Choroid plexus epithelial cell (primary cell): ENCODE measurements at regions not wholly inside any gene's neighbourhood (a gene's known extent, or its start where the extent isn't known, plus 50 kb on each side); places are given as distances from the start of the nearest gene placed in this dataset.
"Not testable (repeated sequence)": the region's sequence is repeated elsewhere in the genome, so short reads cannot be mapped to it uniquely, and the experiment has no call there.

Experiments used
- DNase-seq: peaks from one replicate; pipeline ENCODE4 v3.0.0-alpha.2; 2010; ENCODE audit warnings: low read depth
- H3K4me3 ChIP-seq: 2 replicates; pipeline ENCODE4 v1.5.1; 2011; ENCODE audit warnings: low read depth, mild to moderate bottlenecking, control low read depth, low read length, moderate library complexity
- TF ChIP-seq, protein P1 (sequence below): conservative IDR thresholded peaks from 2 replicates; pipeline ENCODE4 v1.5.1; 2011; ENCODE audit warnings: low read depth, mild to moderate bottlenecking, control low read depth, inconsistent platforms, low read length, moderate library complexity

DNA sequence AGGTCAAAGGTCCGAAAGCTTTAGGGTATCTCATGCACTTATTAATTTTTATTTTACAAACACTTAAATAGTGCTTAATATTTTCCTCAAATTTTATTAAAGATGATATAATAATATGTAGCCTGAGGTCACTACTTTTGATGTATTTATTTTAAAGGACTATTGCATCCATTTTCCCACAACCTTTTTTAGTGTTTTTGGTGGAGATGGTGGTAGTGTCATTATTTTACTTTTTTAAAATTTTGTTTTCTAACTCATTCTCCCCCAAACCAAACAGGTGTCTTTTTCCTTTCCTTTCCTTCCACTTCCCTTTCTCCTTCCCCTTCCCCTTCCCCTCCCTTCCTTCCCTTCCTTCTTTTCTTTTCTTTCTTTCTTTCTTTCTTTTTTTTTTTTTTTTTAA lies 328.6 kb downstream of the CYLC2 start:
- no peak for DNase-seq
- no peak overlapping the region for H3K4me3 ChIP-seq
- TF ChIP-seq, protein P1, sequence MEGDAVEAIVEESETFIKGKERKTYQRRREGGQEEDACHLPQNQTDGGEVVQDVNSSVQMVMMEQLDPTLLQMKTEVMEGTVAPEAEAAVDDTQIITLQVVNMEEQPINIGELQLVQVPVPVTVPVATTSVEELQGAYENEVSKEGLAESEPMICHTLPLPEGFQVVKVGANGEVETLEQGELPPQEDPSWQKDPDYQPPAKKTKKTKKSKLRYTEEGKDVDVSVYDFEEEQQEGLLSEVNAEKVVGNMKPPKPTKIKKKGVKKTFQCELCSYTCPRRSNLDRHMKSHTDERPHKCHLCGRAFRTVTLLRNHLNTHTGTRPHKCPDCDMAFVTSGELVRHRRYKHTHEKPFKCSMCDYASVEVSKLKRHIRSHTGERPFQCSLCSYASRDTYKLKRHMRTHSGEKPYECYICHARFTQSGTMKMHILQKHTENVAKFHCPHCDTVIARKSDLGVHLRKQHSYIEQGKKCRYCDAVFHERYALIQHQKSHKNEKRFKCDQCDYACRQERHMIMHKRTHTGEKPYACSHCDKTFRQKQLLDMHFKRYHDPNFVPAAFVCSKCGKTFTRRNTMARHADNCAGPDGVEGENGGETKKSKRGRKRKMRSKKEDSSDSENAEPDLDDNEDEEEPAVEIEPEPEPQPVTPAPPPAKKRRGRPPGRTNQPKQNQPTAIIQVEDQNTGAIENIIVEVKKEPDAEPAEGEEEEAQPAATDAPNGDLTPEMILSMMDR = no peak

DNA sequence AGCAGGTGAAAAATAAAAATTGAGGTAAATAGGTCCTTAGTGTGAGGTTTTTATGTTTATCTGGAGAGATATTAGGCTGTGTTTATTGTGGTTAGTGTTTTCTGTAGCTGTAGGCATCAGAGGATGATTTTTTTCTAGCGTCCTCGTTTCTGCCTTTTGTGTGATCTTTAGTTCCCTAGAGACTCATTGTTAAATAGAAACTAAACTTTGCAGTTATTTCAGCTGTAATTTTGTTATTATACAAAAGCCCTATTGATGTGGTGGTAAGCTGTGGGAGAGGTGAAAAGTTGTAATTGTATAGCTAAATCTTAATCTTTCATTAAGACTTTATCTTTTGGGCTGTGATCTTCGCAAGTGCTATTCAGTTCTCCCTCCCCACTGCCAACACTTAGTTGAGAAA lies 340.3 kb downstream of the CYLC2 start:
- H3K4me3 ChIP-seq = no peak overlapping the region
- DNase-seq = no peak
- TF ChIP-seq, protein P1 = no peak

DNA sequence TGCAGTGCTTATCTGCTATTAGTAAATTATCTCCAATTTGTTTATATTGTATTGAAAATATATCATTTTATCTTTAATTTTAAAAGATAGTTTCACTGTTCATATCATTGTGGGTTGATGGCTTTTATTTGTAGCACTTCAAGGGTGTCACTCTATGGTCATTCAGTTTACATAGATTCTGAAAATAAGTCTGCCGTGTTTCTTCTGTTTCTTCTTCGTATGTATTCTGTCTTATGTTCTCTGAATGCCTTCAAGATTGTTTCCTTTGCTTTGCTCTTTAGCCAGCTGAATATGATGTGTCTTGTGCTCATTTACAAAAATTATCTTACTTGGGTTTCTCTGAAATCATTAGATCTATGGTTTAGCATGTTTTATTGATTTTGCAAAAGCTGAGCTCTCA lies 359.9 kb downstream of the CYLC2 start:
- TF ChIP-seq, protein P1 = no peak
- H3K4me3 ChIP-seq = no peak overlapping the region

DNA sequence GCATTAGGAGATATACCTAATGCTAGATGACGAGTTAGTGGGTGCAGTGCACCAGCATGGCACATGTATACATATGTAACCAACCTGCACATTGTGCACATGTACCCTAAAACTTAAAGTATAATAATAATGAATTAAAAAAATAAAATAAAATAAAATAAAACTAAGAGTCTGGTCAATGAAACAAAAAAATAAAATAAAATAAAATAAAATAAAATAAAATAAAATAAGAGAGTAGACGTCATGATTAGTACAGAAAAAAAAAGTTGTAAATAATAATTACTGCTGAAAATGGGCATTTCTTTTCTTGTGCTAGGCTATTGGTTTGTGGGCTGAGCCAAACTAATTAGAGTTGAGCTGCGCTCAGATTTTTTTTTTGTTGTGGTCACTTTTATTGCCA lies 362.8 kb downstream of the CYLC2 start:
- DNase-seq, H3K4me3 ChIP-seq: not testable (repeated sequence)

More for the DNA sequence above, 359.9 kb downstream of the CYLC2 start:
- no peak for DNase-seq

DNA sequence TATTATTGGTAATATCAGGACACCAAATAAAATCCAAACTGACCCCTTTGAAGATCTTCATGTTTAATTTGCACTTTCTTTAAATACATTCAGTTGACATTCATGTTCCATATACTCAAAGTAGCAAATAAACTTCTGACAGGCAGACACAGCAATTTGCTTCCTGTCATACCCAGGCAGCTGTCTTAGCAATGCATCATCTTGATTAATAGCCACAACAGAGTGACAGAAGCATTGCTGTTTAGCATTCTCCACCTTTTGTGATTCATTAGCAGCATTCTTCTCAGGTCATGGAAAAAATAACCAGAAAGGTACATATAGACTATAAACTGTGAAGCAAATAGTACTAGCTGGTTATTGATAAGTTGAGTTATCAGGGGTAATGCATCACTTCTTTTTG lies 366.8 kb downstream of the CYLC2 start:
- no peak for DNase-seq
- TF ChIP-seq, protein P1 = no peak
- no peak overlapping the region for H3K4me3 ChIP-seq

DNA sequence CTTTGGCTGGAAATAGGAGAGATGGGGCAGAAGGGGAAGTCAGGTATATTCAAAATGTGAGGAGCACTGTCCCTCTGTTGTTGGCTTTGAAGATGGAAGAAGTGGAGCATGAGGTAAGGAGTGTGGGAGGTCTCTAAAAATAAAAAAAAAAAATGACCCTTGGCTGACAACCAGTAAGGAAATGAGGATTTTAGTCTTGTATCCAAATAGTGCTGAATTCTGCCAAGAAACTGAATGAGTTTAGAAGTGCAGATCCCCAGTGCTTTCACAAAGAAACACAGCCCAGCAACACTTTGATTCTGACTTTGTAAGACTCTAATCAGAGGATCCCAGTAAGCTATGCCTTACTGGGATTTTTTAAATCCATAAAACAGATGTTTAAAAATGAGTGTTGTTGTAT lies 367.9 kb downstream of the CYLC2 start:
- TF ChIP-seq, protein P1 = no peak
- no peak for DNase-seq
- no peak overlapping the region for H3K4me3 ChIP-seq

DNA sequence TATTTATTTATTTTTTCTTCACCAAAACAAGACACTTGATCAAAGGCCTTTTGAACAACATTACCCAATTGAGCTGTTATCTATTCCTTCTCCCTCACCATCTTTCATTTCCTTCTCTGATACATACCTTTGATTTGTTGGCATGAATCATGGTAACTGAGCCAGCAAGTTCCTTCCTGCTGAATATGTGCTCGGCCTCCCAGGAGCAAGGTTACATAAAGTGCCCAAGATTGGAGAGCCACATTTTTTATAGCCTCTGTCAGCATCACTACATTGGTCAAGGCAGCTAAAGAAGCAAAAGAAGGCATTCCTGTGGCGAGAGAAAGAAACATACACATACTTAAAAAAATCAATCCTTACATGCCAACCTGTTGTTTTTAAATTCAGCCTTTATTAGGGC lies 369.6 kb downstream of the CYLC2 start:
- peak; percentile 75 for DNase-seq
- no peak overlapping the region for H3K4me3 ChIP-seq
- TF ChIP-seq, protein P1 = no peak

DNA sequence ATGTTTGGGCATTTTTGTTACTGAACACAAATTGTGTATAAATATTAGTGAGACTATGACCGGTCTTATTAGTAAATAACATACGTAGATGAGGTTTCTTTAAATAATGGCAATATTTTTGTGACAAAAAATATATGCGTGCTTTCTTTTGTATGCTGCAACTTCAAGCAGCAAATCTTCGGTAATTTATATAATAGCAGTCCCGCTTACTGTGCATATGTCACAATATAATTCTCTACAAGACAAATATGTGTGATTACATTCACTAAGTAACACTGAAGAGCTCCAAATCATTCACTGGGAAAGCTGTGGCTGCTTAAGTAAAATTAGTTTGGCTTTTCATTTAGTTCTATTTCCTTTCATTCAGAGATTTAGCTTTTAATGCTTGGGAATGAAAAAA lies 376.0 kb downstream of the CYLC2 start:
- H3K4me3 ChIP-seq = no peak overlapping the region
- no peak for DNase-seq
- TF ChIP-seq, protein P1 = no peak
